Liver (tissue), 3 donors: ENCODE measurements at regions not wholly inside any gene's neighbourhood (a gene's known extent, or its start where the extent isn't known, plus 50 kb on each side); places are given as distances from the start of the nearest gene placed in this dataset.

Experiments
- FOXA1 ChIP-seq: IDR thresholded peaks from 2 replicates; pipeline ENCODE4 v1.6.1; 2016; ENCODE audit warnings: antibody characterized with exemption
- GABPA ChIP-seq, 2 donors: IDR thresholded peaks in 1 of 2; conservative IDR thresholded peaks in 1 of 2; 2 replicates each; pipeline ENCODE4 v1.6.1; 2016; ENCODE audit warnings: antibody characterized with exemption in 2 of 2, mild to moderate bottlenecking in 1 of 2, moderate library complexity in 1 of 2
- HNF4A ChIP-seq, 2 donors: conservative IDR thresholded peaks; 2 replicates each; pipeline ENCODE4 v1.6.1; 2016; ENCODE audit warnings: antibody characterized with exemption in 2 of 2, mild to moderate bottlenecking in 2 of 2
- JUND ChIP-seq, 2 donors: IDR thresholded peaks; 2 replicates each; pipeline ENCODE4 v1.6.1; 2016; ENCODE audit warnings: antibody characterized with exemption in 2 of 2
- RAD21 ChIP-seq, 2 donors: IDR thresholded peaks; 2 replicates each; pipeline ENCODE4 v1.6.1; 2016; ENCODE audit warnings: antibody characterized with exemption in 2 of 2, mild to moderate bottlenecking in 2 of 2
- RXRA ChIP-seq, 2 donors: IDR thresholded peaks; 2 replicates each; pipeline ENCODE4 v1.6.1; 2017 to 2018; ENCODE audit warnings: antibody characterized with exemption in 2 of 2, mild to moderate bottlenecking in 1 of 2
- SP1 ChIP-seq: IDR thresholded peaks from 2 replicates; pipeline ENCODE4 v1.6.1; 2018; ENCODE audit warnings: antibody characterized with exemption, mild to moderate bottlenecking
- TAF1 ChIP-seq: conservative IDR thresholded peaks from 2 replicates; pipeline ENCODE4 v1.6.1; 2016; ENCODE audit warnings: antibody characterized with exemption, mild to moderate bottlenecking
- YY1 ChIP-seq: IDR thresholded peaks from 2 replicates; pipeline ENCODE4 v1.6.1; 2016; ENCODE audit warnings: antibody characterized with exemption, mild to moderate bottlenecking
- TF ChIP-seq, protein P1 (sequence below): fragments of 150-350 bp; IDR thresholded peaks from 2 replicates; pipeline ENCODE4 v1.5.1; 2017; ENCODE audit warnings: improper control_type of control experiment, low read depth, low read length; ENCODE audit not compliant: missing input control
- TF ChIP-seq, protein P2 (sequence below): IDR thresholded peaks from 2 replicates; pipeline ENCODE4 v1.6.1; 2016; ENCODE audit warnings: antibody characterized with exemption, mild to moderate bottlenecking
- TF ChIP-seq, protein P3 (sequence below): IDR thresholded peaks from 2 replicates; pipeline ENCODE4 v1.6.1; 2016; ENCODE audit warnings: antibody characterized with exemption
- TF ChIP-seq, protein P4 (sequence below): IDR thresholded peaks from 2 replicates; pipeline ENCODE4 v1.6.1; 2016; ENCODE audit warnings: antibody characterized with exemption
- donor health status: healthy.
- donor health status: healthy.

DNA sequence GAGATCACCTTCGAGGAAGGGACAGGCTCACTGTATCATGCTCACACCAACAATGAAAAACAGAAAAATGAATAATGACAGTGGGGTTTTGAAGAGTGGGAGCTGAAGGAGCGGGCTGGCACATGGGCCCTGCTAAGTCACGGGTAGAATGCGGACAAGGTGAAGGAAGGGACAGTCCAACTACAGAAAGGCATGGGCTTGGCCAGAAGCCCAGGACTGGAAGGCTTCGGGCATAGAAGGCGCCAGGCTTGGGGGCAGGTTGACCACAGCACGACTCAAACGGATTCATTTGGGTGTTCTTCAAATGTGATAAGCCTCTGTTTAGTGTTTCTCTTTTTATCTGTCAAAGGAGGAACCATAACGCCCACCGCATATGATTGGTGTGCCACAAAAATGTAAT lies 509.5 kb downstream of the CCSER2 start:
- no peak for TF ChIP-seq YY1
- no peak for TF ChIP-seq TAF1
- TF ChIP-seq, protein P1, sequence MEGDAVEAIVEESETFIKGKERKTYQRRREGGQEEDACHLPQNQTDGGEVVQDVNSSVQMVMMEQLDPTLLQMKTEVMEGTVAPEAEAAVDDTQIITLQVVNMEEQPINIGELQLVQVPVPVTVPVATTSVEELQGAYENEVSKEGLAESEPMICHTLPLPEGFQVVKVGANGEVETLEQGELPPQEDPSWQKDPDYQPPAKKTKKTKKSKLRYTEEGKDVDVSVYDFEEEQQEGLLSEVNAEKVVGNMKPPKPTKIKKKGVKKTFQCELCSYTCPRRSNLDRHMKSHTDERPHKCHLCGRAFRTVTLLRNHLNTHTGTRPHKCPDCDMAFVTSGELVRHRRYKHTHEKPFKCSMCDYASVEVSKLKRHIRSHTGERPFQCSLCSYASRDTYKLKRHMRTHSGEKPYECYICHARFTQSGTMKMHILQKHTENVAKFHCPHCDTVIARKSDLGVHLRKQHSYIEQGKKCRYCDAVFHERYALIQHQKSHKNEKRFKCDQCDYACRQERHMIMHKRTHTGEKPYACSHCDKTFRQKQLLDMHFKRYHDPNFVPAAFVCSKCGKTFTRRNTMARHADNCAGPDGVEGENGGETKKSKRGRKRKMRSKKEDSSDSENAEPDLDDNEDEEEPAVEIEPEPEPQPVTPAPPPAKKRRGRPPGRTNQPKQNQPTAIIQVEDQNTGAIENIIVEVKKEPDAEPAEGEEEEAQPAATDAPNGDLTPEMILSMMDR: no peak
- no peak for TF ChIP-seq RAD21 (IDR thresholded peaks at IDR 0.05)
- no peak for TF ChIP-seq RXRA (IDR thresholded peaks at IDR 0.05)
- TF ChIP-seq, protein P2, sequence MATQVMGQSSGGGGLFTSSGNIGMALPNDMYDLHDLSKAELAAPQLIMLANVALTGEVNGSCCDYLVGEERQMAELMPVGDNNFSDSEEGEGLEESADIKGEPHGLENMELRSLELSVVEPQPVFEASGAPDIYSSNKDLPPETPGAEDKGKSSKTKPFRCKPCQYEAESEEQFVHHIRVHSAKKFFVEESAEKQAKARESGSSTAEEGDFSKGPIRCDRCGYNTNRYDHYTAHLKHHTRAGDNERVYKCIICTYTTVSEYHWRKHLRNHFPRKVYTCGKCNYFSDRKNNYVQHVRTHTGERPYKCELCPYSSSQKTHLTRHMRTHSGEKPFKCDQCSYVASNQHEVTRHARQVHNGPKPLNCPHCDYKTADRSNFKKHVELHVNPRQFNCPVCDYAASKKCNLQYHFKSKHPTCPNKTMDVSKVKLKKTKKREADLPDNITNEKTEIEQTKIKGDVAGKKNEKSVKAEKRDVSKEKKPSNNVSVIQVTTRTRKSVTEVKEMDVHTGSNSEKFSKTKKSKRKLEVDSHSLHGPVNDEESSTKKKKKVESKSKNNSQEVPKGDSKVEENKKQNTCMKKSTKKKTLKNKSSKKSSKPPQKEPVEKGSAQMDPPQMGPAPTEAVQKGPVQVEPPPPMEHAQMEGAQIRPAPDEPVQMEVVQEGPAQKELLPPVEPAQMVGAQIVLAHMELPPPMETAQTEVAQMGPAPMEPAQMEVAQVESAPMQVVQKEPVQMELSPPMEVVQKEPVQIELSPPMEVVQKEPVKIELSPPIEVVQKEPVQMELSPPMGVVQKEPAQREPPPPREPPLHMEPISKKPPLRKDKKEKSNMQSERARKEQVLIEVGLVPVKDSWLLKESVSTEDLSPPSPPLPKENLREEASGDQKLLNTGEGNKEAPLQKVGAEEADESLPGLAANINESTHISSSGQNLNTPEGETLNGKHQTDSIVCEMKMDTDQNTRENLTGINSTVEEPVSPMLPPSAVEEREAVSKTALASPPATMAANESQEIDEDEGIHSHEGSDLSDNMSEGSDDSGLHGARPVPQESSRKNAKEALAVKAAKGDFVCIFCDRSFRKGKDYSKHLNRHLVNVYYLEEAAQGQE: no peak
- TF ChIP-seq FOXA1: no peak
- TF ChIP-seq GABPA (IDR thresholded peaks at IDR 0.05 in 1 of 2, conservative IDR thresholded peaks at IDR 0.05 in 1 of 2): no peak
- TF ChIP-seq, protein P3, sequence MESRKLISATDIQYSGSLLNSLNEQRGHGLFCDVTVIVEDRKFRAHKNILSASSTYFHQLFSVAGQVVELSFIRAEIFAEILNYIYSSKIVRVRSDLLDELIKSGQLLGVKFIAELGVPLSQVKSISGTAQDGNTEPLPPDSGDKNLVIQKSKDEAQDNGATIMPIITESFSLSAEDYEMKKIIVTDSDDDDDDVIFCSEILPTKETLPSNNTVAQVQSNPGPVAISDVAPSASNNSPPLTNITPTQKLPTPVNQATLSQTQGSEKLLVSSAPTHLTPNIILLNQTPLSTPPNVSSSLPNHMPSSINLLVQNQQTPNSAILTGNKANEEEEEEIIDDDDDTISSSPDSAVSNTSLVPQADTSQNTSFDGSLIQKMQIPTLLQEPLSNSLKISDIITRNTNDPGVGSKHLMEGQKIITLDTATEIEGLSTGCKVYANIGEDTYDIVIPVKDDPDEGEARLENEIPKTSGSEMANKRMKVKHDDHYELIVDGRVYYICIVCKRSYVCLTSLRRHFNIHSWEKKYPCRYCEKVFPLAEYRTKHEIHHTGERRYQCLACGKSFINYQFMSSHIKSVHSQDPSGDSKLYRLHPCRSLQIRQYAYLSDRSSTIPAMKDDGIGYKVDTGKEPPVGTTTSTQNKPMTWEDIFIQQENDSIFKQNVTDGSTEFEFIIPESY: no peak
- no peak for TF ChIP-seq SP1
- TF ChIP-seq JUND (IDR thresholded peaks at IDR 0.05): no peak
- TF ChIP-seq, protein P4, sequence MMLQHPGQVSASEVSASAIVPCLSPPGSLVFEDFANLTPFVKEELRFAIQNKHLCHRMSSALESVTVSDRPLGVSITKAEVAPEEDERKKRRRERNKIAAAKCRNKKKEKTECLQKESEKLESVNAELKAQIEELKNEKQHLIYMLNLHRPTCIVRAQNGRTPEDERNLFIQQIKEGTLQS: no peak
- TF ChIP-seq HNF4A (conservative IDR thresholded peaks at IDR 0.05): no peak
